ENCODE measurements at regions not wholly inside any gene's neighbourhood (a gene's known extent, or its start where the extent isn't known, plus 50 kb on each side); places are given as distances from the start of the nearest gene placed in this dataset.

GRCh38 chr13:72198967-72199560 is 332.1 kb upstream of the DACH1 start:
- TF ChIP-seq HNF4A (CRISPR knock-in tag; IDR thresholded peaks at IDR 0.05) (no peak), CTCF (CRISPR knock-in tag; IDR thresholded peaks at IDR 0.05) (no peak), ZHX1 (CRISPR knock-in tag; IDR thresholded peaks at IDR 0.05; ENCODE audit: low read depth) (no peak)
